ENCODE measurements at regions not wholly inside any gene's neighbourhood (a gene's known extent, or its start where the extent isn't known, plus 50 kb on each side); places are given as distances from the start of the nearest gene placed in this dataset.

DNA sequence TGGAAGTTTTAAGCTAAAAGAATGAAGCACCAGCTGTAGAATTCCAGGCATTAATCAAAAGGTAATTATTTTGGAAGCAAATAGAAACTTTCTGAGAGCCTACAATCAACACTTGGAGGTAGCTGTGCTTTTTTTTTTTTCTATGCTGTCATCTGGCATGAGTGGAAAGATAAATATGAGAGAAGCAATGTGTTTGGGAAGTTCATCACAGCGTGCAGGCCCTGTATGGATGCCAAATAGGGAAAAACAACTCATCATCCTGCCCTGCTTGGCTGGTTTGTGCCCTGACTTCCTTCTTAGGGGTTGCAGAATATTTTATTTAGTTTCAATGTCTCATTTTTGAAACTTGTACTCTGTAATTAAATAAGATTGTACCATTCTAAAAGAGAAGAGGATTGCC lies 437.4 kb downstream of the PIK3C3 start:
- no peak for FAIRE-seq

DNA sequence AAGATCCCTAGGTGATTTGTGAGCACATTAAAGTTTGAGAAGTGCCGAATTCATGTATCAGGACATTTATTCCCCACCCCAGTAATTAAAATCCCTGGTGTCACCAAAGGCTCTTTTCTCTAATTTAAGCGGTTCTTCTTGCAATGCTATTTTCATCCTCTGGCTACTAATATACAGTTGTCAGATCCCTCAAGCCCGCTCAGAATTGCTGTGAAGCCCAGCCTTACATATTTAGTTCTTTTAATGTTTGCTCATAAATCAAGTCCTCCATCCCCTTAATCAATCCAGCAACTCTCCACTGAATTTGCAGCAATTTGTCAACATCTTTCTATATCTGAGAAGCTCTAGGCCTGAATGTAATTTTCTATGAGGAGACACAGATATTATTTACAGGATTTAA lies 437.9 kb downstream of the PIK3C3 start:
- DNase-seq (ENCODE audit: low spot score) (no peak), FAIRE-seq (no peak)

More for the DNA sequence above, 437.4 kb downstream of the PIK3C3 start:
- no peak for DNase-seq (ENCODE audit: low spot score)

DNA sequence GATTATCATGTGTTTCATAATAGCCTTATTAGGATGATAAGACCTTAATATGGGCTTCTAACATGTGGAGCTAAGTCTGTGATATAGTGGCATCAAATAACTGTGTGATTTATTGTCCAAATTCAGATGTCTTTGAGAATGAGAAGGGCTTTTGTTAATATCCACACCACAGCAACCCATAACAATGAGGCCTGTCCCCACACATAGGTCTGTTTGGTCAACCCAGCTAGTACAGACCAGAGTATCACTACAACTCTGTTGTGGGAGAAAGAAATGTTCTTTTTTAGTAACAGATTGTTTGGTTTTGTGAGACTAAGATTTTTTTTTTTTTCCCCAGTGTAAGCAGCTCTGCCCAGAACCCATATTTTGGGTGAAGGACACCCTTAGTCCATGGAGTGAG lies 439.2 kb downstream of the PIK3C3 start:
- no peak for DNase-seq (ENCODE audit: low spot score)
- FAIRE-seq: no peak

DNA sequence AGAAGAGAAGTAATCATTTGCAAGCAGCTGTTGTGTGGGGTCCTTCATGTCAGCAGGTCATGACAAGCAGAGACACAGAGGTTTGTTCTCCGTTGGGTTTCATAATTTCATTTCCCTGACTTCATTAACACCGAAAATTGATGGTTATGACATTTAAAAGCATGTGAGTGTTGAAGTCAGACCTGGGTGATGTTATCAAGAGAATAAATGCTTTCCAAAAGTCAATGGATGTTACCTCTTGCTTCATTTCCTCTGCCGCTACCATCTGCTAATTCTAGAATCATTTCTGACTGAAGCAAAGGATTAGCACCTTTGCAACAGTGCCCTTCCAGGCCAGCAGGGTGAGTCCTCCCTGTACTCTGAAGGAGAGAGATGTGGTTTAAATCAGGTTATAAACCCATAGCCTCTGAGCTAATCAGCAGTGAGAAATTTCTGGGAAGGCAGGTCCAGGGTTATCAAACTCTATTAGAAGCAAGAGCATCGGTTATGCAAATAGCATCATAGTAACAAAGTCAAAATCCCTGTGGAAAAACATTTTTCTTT lies 446.2 kb downstream of the PIK3C3 start:
- no peak for DNase-seq (ENCODE audit: low spot score)
- no peak for FAIRE-seq

DNA sequence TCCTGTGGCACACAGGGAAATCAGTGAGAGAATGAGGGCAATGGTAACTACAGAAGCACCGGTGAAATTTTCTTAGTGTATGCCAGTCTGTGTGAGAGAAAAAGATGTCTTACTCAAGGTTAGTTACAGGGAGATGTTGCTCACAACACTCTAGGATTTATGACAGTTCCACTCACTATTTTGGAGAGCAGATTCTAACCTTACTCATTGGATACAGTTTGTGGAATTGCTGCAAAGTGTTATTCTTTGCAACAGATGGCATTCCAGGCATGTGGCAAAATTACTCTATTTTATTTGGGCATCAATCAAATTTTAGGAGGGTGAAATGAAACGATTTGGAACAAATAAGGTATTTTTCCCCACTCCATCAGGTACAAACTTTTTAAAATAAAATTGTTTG lies 449.1 kb downstream of the PIK3C3 start:
- no peak for DNase-seq (ENCODE audit: low spot score)
- no peak for FAIRE-seq

DNA sequence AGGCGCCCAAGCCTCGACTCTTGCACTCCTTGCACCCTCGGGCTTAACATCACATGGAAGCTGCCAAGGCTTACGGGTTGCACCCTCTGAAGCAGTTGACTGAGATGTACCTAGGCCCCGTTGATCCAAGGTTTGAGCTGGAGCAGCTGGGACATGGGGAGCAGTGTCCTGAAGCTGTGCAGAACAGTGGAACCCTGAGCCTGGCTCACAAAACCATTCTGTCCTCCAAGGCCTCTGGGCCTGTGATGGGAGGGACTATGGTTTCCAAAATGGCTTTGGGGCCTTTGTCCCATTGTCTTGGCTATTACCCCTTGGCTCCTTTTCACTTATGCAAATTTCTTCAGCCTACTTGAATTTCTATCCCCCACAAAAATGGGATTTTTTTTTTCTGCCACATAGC lies 454.0 kb downstream of the PIK3C3 start:
- no peak for FAIRE-seq
- DNase-seq (ENCODE audit: low spot score): no peak

DNA sequence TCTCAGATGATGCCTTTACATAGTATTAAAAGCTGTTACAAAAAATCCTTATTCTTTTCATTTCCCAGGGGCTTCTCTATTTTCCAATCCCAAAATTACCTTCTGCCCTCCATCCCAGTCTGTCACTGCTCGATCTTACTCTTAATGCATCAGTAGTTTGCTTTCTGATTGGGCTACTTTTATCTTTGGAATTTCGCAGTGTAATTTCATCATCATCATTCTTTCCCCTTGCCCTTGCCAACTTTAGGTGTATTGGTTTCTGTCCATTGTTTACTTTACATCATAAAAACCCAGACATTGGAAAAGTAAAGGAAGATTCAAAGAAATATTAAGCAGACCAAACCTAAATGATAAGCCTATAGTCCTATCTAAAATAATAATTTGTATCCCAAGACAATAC lies 457.2 kb downstream of the PIK3C3 start:
- FAIRE-seq: peak; percentile 41
- peak; percentile 74 for DNase-seq (ENCODE audit: low spot score)

DNA sequence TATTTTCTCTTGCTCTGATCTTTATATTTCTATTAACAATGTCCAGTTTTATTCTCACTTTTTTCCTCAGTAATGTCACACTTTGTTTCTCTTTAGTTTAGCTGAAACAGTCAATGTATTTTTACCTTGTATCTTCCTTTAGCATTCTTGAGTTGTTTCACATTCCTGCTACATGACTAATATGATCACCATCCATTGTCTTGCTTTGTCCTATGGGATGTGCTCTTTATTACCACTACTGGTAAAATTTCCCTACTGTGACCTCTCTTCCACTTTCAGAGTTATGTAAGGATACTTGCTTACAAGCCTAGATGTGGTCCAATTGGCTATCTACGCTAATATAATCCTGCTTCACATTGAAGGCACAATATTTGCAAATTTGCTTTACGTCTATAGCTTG lies 457.9 kb downstream of the PIK3C3 start:
- DNase-seq (ENCODE audit: low spot score) (peak; percentile 94), FAIRE-seq (peak; percentile 94)

DNA sequence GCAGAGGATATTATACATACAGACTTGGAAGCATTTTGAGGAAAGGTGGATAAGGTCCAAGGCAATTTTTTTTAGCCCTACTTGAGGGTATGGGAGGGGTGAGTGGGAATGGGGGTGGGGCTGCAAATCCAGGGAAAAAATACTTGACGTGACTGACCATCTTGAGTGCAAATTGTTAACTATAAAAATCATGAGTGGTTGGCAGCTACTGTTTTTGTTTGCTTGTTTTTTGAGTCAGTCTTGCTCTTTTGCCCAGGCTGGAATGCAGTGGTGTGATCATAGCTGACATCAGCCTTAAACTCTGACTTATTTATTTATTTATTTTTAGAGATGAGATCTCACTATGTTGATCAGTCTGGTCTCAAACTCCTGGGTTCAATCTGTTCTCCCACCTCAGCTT lies 458.8 kb downstream of the PIK3C3 start:
- DNase-seq (ENCODE audit: low spot score) (peak; percentile 73), FAIRE-seq (no peak)

DNA sequence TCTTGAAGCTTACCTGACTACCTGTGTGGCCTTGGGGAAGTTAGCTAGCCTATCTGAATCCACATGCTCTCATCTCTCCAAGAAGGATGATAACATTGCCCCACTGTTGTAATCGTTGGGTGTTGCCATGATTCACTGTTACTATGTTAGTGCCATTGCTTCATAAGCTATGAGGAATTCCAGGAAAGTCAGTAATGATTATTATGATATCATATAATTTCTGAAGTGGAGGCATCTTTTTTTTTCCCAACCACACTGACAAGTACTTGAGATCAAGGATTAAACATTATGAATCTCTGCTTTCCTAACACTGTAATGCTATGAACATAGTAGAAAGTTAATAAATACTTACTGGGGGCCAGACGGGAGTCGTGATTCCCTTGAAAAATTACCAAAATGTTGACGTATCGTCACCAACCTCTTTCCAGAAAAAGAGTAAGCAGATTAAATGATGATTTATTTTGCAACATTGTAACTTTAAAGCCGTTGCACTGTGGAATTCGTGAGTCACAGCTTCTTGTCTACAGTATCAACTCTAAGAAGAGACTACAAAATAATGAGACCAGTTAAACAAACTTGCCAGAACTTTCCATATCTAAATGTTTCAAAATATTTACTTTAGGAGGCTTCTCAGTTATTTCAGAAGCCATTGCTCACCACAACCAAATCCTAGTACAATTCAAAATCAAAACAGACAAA lies 459.9 kb downstream of the PIK3C3 start:
- DNase-seq (ENCODE audit: low spot score) (peak; percentile 97), FAIRE-seq (peak; percentile 95)

DNA sequence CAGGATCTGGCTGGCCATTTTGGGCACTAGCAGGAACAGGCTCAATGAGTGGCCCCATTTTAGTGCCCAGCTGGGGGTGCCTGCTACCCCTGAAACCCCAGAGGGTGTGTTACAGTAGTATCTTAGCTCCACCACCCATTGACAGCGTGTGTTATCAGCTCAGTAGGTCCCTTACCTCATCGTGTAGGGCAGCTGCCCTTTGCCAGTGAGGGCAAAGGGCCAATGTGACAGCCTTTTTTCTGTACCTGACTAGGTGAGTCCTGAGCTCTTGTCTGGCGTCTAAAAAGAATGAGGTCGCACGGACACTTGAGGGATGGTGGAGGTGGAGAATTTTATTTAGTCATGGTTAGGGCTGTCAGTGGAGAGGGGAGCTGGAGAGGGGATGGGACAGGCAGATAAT lies 462.2 kb downstream of the PIK3C3 start:
- no peak for FAIRE-seq
- no peak for DNase-seq (ENCODE audit: low spot score)

DNA sequence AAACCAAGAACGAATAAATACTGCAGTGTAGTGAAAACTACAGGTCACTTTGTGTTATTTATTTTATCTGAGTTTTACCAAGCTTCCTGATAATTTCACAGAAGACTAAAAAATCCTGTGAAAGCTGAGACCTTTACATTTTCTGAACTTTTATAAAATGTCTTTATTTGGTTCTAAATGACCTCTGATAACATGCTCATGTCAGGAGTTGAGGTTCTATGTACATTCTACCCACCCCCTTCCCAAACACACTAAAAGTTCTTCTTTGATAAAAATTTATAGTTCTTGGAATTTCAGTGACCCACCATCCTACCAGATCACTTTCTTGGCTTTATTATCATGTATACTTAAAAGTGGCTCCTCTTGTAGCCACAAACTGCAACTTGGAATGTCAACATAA lies 463.1 kb downstream of the PIK3C3 start:
- DNase-seq (ENCODE audit: low spot score): no peak
- no peak for FAIRE-seq

DNA sequence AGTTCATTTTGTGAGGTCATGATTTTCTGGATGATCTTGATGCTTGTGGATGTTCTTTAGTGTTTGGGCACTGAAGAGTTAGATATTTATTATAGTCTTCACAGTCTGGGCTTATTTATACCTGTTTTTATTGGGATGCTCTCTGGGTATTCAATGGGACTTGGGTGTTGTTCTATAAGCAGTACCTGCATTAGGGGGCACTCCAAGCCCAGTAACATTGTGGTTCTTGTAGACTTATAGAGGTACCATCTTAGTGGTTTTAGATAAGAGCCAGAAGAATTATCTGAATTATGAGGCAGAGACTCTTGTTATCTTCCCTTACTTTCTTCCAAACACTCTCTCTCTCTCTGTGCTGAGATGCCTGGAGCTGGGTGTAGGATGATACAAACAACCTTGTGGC lies 470.0 kb downstream of the PIK3C3 start:
- DNase-seq (ENCODE audit: low spot score): no peak
- no peak for FAIRE-seq

DNA sequence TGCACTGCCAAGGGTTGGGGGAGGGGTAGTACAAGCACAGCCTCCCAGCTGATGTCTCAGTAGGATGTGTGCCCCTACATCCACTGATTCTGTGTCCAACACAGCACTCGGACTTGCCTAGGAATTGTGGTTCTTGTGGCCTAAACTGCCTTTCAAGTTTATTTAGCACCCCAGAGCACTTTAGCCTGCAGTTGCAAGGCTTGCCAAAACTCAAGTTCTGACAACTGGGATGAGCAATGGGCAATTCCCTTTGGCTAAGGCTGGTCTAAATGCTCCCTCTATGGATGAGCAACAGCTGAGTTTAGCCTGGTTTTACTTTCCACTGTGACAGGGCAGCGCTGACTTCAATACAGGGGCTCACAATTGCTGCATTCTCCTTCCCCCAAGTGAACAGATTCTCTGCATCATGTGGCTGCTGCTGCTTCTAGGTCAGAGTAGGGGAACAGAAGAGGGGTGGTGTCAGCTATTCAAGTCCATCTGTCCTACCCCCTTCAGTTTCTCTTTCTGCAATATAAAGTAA lies 471.5 kb downstream of the PIK3C3 start:
- DNase-seq (ENCODE audit: low spot score): no peak
- no peak for FAIRE-seq

DNA sequence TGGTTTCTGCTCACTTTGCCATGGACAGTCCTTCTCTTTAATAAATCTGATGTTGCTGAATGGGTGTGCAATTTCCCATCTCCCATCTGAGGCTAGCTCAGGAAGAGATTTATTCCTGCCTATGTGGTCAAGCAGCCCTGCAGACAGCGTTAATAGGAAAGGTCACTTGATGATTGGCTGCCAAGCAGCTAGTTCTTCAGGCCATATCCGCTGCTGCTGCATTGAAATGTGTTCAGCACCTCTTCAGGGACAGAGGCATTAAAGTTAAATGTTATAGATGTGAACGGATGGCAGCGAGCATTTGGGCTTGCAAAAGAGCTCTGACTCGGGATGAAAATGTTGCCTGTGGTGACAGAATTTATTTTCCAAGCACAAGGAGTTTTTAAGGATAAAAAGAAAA lies 474.2 kb downstream of the PIK3C3 start:
- no peak for FAIRE-seq
- DNase-seq (ENCODE audit: low spot score): no peak

DNA sequence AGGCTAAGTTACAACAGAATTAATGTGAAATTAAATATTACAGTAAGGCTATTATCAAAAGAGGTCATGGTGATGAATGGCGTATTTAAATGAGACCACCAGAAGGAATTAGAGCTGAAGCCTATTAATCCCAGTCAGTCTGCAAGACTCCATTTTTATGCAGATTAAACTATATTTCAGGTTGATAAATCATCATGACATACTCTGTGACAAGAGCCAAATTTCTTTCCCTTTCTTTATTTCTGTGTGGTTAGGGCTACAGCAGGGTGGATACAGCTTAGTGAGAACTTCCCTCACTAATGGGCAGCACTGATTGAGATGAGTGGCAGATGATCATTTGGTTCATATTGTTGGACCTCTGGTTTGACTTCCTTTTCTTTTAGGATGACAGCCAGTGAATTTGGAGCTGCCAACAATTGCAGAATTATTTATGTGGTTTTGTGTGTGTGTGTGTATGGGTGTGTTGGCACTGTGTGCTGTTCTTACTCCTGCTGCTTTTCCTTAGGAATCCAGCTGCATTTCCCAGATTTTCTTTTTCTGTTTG lies 481.3 kb downstream of the PIK3C3 start:
- FAIRE-seq (no peak), DNase-seq (ENCODE audit: low spot score) (no peak)

DNA sequence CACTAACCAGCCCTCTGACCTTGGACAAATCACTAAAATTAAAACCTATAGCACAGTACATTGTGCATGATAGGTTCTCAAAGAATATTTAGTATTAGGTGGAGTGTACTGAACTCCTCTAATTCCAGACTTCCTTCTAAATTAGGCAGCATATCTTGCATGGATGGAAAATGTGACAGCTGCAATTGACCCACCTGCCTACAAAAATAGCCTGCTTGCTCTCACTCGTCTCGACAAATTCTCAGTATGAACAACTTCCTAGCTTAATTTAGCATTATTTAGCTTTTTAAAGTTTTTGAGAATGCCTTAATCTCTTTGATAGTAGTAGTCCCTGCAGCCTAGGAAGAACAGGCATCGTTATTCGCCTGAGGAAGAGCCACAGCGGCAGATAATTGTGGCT lies 482.0 kb downstream of the PIK3C3 start:
- no peak for DNase-seq (ENCODE audit: low spot score)
- no peak for FAIRE-seq

DNA sequence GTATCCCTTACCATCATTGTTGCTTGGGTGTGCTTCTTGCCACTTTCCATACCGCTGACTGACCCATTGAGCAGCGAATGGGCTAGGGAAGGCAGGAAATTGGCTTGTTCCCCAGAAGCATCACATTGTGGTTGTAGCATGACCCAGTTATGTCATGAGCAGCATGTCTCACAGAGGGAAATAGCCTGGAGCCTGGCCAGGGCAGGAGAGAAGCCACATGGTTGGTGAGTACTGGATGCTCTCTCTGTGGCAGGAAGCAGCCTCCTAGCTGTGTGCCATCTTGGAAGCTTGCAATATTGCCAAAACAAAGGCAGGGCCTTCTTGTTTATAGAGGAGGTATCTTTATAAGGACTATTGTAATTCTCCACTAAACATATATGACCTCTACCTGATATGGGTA lies 482.6 kb downstream of the PIK3C3 start:
- peak; percentile 41 for FAIRE-seq

DNA sequence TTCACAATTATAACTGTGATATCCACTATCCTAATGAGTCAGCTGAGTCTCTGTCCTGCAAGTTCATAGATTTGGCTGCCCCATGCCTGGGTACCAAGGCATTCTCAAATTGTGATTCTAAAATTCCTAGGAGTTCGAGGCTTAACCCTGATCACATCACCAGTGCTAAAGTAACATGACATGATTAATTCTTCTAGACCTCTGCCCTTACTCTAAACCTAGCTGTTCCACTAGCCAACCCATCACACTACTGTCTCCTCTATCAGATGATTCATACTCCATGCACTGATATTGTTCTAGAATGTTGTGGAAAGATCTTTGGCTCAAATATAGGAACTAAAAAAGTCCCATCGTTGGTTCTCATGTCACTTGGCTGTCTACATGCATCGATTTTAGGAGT lies 487.6 kb downstream of the PIK3C3 start:
- DNase-seq (ENCODE audit: low spot score) (peak; percentile 44), FAIRE-seq (no peak)

More for the DNA sequence above, 482.6 kb downstream of the PIK3C3 start:
- DNase-seq (ENCODE audit: low spot score): peak; percentile 66

DNA sequence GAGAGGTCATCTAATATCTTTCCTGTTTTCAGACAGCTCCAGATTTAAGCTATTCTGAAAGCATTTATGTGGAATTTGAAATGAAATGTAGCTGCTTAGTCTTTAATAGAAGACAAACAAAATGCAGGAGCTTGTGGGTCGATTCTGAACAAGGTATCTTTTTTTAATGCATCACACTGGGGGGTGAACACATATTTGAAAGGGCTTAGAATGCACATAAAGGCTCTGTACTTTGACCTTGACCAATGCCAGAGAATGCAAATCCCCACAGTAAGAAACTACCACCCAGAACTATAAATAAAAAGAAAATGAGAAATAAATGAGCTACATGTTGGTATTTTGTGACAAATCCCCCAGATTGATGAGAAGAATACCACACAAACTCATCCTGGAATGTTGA lies 489.3 kb downstream of the PIK3C3 start:
- DNase-seq (ENCODE audit: low spot score) (no peak), FAIRE-seq (no peak)

DNA sequence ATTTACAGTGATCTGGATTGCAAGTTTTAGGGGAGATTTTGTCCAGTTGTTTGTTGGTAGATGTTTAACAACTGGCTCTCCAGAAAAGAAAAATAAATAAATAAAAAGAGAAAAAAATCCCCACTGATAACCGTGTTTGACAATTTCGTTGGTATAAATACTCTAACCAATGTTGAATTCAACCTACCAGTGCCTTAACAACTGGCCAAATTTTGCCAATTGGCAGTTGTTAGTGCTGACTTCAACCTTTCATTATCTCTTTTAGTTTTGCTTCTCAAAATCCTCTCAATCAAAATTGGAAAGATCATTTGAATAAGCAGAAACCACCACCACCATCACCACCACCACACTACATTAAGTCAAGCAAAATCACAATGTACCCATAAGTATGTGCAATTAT lies 490.3 kb downstream of the PIK3C3 start:
- DNase-seq (ENCODE audit: low spot score) (no peak), FAIRE-seq (no peak)

DNA sequence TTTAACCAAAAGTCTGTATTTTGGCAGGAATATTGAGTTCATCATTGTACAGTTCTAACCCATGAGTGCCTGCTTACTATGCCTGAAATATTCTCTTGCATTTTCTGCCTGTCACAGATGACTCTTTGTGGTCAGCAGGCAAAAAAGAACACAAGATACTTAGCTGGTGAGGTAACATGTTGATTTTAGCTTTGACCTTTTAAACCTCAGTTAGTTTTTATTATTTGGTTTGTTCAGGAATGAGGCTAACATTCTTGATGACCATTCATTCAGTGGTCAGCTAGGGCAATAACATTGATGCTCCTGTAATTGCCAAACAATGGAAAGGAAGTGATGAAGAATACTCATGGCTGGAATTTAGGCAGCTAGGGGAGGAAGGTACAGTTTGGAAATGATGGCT lies 491.2 kb downstream of the PIK3C3 start:
- peak; percentile 98 for FAIRE-seq
- DNase-seq (ENCODE audit: low spot score): peak; percentile 95

DNA sequence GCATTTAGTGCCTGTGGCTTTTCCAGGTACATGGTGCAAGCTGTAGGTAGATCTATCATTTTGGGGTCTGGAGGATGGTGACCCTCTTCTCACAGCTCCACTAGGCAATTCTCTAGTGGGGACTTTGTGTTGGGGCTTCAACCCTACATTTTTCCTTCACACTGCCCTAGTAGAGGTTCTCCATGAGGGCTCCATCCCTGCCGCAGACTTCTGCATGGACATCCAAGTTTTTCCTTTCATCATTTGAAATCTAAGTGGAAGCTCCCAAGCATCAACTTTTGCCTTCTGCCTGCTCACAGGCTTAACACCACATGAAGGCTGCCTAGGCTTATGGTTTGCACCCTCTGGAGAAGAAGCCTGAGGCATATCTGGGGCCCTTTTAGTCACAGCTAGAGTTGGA lies 492.7 kb downstream of the PIK3C3 start:
- no peak for DNase-seq (ENCODE audit: low spot score)
- FAIRE-seq: no peak

Data from RCC 7860 (cell line).